NCI-H2196 (cell line): ENCODE measurements at regions not wholly inside any gene's neighbourhood (a gene's known extent, or its start where the extent isn't known, plus 50 kb on each side); places are given as distances from the start of the nearest gene placed in this dataset.
"Not testable (repeated sequence)": the region's sequence is repeated elsewhere in the genome, so short reads cannot be mapped to it uniquely, and the experiment has no call there.

ENCODE experiments used
- DNase-seq: peaks from one replicate; lab custom pipeline; 2025; ENCODE audit not compliant: unreplicated experiment; lab: John Stamatoyannopoulos, UW

DNA sequence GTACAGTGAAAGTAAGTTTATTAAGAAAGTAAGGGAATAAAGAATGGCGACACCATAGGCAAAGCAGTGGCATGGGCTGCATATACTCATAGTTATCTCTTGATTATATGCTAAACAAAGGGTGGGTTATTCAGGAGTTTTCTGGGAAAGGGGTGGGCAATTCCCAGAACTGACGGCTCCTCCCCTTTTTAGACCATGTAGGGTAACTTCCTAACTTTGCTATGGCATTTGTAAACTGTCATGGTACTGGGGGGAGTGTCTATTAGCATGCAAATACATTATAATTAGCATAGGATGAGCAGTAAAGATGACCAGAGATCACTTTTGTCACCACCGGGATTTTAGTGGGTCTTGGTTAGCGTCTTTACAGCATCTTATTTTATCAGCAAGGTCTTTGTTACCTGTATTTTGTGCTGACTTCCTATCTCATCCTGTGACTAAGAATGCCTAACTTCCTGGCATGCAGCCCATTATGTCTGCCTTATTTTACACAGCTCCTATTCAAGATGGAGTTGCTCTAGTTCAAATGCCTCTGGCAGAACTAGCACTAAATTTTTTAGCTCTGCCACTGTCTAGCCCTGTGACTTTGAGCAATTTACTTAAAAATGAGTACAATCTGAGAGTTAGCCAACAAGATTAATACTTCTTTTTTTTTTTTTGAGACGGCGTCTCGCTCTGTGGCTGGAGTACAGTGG, 110.3 kb upstream of the PALMD start:
- no peak for DNase-seq

DNA sequence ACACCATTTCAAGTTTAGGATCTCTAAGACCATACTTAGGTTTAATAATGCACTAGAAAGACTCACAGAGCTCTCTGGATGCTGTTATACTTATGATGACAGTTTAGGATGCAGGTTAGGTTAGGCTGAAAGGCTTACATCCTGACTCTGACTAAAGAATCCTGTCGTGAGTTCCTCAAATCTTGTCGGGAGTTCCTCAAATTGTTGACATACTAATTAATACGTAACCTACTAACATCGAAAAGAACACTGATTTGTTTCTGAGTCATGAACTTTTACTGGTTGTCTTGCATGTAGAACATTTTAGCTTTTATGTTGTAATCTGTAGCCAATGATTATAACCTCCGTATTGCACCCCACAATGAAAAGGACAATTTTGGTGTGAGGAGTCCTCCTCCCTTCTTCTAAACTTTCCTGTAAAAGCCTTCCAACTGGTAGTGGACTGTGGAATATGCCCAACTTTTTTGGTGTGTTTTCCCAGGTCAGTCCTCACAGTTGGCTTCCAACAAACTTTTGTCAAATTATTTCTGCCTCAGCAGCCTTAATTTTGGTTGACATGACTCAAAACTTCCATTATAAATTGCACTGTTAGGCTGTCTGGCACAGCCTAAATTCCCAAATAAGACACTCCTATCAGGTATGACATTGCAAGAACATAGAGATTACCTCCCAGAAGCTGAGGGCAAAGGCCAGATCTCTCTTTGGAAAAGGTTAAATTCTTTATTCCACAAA, 107.9 kb upstream of the PALMD start:
- no peak for DNase-seq

DNA sequence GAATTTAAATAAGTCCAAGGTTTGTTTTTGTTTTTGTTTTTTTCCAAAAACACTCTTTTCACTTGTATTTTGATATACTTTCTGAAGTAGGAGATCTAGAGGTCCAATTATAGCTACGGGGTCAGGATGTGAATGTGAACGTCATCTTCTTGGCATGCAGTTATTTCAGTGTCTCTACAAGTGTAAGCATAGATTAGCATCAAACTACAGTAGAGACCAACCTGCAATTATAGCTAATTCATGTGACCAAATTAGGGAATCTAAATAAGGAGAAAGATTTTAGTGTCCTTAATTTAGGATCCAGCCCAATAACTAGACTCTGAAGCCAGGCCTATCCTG, 107.3 kb upstream of the PALMD start:
- DNase-seq, result no peak

DNA sequence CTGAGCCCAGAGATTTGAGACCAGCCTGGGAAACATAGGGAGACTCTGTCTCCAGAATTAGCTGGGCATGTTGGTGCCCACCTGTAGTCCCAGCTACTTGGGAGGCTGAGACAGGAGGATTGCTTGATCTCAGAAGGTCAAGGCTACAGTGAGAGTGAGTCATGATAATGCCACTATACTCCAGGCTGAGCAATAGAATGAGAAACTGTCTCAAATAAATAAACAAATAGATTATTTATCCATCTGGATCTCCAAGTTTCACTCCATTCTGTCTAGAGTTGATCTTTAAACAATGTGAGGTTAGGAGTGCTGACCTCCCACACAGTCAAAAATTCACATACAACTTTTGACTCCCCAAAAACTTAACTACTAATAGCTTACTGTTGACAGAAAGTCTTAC, 106.8 kb upstream of the PALMD start:
- DNase-seq, result no peak

DNA sequence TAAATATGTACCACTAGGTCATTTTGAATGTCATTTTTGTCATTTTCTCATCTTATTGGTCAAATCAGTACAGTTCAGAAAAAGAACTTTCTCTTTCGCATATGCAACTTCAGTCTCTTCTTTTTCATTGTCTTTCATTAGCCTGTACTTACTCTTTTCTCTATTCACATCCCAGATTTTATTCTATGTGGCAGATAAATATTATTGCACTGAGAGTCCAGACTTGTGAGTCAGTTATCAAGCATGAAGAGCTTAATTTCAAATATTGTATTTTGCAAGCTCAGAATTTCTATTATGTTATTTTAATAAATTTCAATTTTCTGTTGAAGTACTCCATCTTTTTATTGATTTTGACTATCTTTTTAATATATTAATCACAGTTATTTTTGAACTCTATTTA, 105.2 kb upstream of the PALMD start:
- DNase-seq, result no peak

DNA sequence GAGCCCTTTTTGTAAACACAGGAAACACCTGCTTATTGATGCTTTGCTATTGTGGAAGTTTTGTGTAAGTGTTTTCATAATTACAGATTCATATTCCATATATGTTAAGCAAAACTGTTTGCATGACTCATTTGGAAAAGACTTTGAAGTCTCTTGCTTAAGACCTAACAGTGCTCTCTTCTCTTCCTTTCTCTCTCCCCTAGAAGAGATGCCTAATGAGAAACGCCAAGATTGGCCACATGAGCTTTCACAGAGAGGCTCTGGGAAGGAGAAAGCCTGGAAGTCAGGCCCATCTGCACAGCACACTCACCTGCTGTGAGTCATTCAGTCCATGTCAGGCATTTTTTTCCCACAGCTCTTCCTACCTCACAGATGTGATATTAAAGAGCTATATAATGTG, 101.6 kb upstream of the PALMD start:
- DNase-seq, result no peak

DNA sequence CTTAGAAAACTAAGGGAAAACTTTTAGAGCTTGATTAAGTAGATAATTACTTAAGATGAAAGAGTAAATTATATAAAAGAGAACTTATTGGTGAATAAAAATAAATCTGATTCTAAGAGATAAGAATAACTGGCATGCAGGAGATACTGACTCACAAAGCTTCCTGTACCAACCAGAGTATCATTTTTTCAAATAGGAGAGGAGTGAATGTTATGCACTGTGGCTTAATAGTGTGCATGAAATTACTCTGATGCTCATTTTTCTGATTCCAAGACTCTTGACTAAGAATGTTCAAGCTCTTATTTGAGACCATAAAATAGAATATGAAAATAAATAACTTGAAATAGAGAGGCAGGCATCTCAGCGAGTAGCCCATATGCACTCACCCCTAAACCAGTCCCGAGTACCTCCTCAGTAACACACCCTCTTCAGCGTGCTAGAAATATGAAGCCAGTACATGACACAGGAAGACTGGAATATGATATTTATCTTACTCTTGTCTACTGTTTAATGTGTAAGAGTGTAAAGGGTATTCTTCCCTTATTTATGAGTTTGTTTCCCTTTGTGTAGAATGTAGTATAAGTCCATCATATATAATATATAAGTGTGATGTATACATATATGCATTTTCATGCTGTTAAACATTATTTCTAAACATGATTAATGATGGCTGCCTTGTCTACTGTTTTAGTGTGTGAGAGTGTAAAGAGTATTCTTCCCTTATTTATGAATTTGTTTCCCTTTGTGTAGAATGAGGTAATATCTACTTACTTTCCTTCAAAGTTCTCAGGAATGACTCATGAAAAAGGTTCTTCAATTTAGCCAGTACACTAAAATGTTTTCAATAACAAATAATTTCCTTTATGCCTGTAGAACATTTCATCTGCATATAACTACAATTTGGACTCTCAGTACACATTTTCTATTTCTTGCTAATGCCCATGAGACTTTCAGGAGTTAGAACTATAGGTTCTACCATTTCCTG, 99.2 kb upstream of the PALMD start:
- no peak for DNase-seq

DNA sequence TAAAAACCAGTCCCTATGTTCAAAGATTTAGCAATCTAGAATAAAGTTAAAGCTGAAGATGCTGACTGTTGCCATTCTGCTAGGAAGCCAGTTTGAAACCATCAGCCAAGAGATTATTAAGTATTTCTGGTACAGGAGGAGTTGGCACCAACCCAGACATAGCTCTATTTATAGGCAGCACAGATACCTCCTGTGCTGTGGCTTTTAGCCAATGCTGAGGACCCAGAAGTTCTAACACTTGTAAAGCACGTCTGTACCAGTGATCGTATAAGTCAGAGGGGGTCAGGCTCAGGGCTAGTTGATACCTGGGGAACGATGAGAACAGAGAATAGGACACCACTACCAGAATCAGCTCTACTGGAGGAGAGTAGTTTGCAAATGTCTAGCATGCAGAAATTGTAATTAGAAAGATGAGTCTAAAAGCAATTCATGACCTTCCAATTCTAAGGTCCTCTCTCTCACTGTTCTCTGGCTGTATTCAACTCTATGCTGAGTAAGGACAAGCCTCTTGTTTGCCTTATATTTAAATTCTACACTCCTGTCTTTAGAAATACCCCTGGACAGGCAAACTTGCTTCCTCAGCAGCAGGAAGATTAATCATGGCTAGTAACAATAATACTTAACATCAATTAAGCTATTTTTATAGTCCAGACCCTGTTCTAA, 96.8 kb upstream of the PALMD start:
- no peak for DNase-seq

DNA sequence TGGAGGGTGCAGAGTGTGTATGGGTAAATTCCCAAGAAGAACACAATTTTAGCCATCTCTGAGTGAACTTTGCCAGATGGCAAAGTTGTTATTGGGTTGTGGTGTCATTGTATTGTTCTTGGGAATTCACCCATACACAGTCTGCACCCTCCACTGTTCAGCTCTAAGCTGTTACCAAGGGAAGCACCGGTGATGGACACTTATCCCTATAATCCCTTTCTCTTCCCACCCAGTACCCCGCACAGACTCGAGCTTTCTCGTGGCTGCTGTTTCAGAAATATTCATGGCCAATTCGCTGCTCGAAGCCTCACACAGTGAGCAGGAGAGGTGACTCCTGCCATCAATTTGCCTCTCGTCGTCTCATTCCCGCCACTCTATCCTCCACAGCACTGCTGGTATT, 95.7 kb upstream of the PALMD start:
- no peak for DNase-seq

DNA sequence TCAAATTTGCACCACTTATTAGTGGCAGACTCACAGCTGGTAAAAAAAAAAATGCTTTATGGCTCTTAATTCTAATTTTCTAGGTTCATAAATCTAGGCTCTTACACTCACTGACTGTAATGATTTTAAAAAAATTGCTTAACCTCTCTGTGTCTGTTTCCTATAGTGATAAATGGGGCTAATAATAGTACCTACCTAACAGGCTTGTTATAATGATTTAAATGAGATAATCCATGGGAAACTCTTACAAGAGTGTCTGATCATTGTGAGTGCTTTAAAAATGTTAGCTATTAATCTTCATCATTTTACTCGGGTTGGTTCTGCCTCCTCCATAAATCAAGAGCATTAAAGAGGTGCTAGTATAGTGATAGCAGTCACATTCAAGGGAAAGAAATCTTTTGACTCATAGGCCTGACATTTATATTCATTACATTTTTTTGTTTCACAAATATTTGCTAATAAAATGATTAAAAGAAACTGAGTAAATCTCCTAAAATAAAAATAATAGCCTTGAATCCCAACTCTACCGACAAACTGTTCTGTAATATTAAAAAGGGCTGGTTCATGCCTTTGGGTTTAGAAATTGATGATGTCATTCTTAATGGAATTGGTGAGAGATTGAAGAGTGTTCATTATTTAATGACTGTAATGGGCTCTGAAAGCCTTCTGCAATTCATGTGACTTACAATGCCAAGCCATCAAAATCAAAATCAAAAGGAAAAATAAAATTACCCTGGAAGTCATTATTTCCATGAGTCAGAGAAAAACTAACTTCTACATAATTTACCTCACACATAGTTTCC, 93.9 kb upstream of the PALMD start:
- no peak for DNase-seq

DNA sequence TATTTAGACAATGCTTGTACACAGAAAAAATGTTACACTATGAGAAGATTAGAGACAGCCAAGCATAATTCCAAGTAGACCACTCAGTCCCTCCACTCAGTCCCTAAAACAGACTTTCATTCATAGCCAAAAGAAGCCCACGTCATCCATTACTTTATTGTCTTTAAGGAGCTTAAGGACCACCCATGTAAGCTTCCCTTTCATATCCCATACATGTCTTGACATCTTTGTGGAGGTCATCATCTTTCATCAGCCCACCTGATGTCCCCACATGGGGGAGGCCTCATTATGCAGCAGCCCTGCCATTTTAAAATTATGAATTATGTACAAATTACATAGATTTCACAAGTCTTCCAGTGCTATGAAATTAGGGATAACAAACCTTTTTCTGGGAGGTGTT, 92.6 kb upstream of the PALMD start:
- no peak for DNase-seq

DNA sequence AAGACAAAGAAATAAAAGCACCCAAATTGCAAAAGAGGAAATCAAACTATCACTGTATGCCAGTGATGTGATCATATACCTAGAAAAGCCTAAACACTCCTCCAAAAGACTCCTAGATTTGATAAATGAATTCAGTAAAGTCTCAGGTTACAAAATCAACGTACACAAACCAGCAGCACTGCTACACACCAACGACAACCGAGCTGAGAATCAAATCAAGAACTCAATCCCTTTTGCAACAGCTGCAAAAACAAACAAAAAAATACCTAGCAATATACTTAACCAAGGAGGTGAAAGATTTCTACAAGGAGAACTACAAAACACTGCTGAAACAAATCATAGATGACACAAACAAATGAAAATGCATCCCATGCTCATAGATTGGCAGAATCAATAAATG, 92.1 kb upstream of the PALMD start:
- DNase-seq, result not testable (repeated sequence)

DNA sequence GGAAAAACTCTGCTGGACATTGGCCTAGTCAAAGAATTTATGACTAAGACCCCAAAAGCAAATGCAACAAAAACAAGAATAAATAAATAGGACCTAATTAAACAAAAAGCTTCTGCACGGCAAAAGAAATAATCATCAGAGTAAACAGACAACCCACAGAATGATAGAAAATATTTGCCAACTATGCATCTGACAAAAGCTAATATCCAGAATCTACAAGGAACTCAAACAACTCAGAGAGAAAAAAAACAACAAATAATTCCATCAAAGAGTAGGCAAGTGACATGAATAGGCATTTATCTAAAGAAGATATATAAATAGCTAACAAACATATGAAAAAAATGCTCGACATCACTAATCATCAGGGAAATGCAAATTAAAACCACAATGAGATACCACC, 91.2 kb upstream of the PALMD start:
- no peak for DNase-seq

DNA sequence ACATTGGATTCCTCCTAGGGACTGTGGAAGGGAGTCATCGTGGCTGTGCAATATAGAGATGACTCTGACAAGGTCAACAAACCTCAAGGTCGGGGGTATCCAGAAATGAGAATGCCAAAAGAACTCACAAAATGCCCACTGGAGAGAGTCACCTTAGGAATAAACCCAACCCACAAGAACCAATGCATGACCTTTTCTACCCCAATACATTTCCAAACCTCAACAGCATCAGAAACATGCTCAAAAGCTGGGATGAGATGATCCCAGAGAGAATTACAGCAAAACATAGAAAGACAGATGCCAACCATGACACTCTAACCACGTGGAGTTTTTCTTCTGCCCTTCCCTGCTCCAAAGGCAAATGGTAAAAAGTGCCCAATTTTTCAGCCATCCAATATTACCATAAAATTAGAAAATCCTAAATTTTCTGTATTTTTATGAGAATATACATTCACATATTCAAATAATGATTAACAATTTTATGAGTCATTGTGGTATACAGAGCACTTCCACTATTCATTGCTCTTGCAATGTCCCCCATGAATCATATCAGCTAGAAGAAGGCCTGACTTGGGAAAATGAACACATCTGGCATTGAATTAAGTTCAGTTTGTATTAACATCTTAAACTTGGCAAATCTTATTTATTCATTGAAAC, 88.2 kb upstream of the PALMD start:
- no peak for DNase-seq

DNA sequence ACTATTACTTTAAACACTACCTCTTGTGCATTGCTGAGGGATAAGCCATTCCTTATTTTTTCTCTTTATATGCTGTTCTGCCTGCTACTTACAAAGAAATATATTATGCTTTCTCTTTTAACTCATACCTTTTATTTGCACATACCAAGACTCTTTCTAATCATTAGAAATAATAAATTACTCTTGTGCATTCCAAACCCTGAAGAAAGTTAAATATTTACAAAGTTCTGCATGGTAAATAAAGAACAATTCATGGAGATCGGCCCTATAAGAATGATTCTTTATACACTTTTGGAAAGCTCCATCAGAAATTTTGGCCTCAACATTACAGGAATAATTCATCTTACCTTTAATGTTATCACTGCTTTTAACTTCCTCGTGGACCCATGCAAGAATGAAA, 86.7 kb upstream of the PALMD start:
- DNase-seq, result no peak

DNA sequence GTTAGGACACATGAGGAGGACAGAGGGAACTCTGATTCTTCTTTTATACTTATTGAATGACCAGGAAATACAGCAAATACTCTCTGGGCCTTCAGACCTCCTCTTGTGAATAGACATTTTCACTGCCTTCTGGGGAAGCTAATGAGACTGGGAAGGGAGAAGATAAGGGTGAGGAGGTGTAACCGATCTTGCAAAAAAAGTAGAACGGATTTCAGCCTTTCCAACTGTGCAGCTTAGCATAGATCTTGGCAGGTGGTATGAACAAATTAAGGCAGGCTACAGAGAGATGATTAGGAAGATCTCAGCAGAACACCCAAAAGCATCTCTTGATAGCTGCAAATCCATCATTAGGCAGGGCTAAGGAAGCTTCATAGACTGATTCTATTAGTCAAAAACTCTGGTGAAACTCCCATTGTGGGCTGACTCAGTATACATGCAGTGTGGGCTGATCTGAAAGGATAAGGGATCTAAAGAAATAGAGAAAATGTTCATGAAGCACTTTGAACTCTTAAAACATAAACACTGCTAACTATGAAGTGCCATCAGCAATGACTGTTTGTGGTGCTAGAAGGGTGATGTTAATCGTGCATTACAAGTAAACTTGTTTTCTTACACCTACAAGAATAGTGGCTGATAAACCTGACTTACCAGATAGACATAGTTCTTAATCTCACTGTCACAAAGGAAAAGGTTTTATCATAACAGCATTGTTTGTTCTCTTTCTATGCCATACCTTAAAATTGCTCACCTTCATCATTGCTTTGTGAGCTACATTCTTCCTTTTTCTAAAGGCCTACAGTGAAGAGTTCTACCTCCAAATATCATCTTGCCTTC, 85.5 kb upstream of the PALMD start:
- no peak for DNase-seq

DNA sequence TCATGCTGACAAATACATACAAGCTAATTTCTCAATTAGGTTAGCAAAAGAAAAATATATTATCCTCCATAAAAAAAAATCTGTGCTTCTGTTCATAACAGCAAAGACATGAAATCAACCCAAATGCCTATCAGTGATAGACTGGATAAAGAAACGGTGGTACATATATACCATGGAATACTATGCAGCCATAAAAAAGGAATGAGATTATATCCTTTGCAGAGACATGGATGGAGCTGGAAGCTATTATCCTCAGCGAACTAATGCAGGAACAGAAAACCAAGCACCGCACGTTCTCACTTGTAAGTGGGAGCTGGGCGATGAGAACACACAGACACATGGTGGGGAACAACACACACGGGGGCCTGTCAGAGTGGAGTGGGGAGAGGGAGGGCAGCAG, 84.0 kb upstream of the PALMD start:
- DNase-seq, result no peak

DNA sequence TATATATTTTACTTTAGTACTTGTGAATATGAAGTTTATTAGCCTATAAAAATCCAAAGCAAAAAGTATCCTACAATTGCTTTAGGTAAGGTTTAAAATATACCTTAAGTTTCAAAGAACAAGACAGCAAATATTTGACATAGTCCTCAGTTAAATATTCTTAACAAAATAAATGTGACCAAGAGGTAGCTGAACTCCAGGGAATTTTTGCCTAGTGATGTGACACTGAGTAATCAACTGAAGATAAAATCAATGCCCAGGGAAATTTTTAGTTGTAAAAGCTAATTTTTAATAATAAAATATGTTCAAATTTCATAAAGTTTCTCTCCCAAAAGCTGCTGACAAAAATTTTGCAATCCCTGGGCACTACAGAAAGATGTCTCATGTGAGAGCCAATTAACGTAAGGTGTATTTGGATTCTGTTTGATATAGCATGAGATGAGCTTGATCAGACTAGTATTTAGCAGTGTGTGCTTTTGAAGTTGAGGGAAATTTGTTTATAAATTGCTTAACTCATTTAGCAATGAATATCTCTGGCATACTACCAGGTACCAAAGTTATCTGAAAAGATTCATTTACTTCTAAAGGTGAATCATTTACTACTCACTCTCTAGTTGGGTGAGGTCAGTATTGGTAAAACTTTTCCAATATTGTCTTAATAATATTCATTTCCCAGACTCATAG, 80.2 kb upstream of the PALMD start:
- DNase-seq, result no peak
